Sigmoid colon (tissue), 4 donors: ENCODE measurements at regions not wholly inside any gene's neighbourhood (a gene's known extent, or its start where the extent isn't known, plus 50 kb on each side); places are given as distances from the start of the nearest gene placed in this dataset.

Experiments used
- EP300 ChIP-seq, 4 donors: sonication (generic); formaldehyde crosslinking; IDR thresholded peaks; one replicate each; pipeline ENCODE4 v1.6.1; 2017; ENCODE audit warnings: antibody characterized with exemption in 4 of 4
- TF ChIP-seq, protein P1 (sequence below), 4 experiments: fragments of 450-650 bp in 3 of 4; fragments of 200-600 bp in 1 of 4; IDR thresholded peaks; one replicate each; pipeline ENCODE4 v1.5.1; 2016 to 2019; ENCODE audit warnings: antibody characterized with exemption in 4 of 4, mild to moderate bottlenecking in 3 of 4, moderate library complexity in 2 of 4

DNA sequence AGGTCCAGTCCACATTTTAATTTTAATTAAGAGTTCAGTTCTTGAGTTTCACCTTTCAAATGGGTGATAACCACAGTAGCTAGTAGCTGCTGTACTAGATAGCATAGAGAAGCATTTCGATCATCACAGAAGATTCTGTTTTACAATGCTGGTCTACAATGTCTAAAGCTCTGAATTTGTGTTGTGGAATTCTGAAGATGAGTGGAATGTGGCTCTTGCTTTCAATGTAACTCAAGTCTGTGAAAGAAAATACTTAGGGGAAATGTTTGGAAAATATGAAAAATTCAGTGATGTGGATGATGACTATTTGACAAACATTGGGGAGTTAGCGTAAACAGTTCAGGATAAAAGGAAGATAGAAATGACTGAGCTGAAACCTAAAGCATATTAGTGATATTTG lies 139.4 kb downstream of the GNAT3 start:
- TF ChIP-seq EP300 (IDR thresholded peaks at IDR 0.05) = no peak
- TF ChIP-seq, protein P1, sequence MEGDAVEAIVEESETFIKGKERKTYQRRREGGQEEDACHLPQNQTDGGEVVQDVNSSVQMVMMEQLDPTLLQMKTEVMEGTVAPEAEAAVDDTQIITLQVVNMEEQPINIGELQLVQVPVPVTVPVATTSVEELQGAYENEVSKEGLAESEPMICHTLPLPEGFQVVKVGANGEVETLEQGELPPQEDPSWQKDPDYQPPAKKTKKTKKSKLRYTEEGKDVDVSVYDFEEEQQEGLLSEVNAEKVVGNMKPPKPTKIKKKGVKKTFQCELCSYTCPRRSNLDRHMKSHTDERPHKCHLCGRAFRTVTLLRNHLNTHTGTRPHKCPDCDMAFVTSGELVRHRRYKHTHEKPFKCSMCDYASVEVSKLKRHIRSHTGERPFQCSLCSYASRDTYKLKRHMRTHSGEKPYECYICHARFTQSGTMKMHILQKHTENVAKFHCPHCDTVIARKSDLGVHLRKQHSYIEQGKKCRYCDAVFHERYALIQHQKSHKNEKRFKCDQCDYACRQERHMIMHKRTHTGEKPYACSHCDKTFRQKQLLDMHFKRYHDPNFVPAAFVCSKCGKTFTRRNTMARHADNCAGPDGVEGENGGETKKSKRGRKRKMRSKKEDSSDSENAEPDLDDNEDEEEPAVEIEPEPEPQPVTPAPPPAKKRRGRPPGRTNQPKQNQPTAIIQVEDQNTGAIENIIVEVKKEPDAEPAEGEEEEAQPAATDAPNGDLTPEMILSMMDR (IDR thresholded peaks at IDR 0.05) = no peak
